HEK293 (cell line): ENCODE measurements at regions not wholly inside any gene's neighbourhood (a gene's known extent, or its start where the extent isn't known, plus 50 kb on each side); places are given as distances from the start of the nearest gene placed in this dataset.
A peak's percentile ranks its signal among the peaks of the same experiment; 100 is the strongest.

Experiments
- CTCF ChIA-PET: fragments of 350-600 bp; formaldehyde crosslinking; extraction: SDS; loops from one replicate; lab custom pipeline; 2021; ENCODE audit warnings: antibody characterized with exemption; lab: Yijun Ruan, JAX
- POLR2A ChIA-PET: fragments of 300-600 bp; formaldehyde crosslinking; extraction: SDS; loops from one replicate; lab custom pipeline; 2020; ENCODE audit warnings: antibody characterized with exemption, inconsistent platforms; lab: Yijun Ruan, JAX
- H3K27ac ChIP-seq: fragments of 200-500 bp; sonication (Bioruptor generic); 2 replicates; pipeline ENCODE4 v1.5.1; 2014; ENCODE audit warnings: low read depth, low read length, control low read depth, inconsistent platforms; ENCODE audit errors: extremely low read depth
- H3K36me3 ChIP-seq, 2 experiments: fragments of 200-500 bp in 1 of 2; sonication (Bioruptor generic) in 1 of 2; 1 replicate in 1 of 2; 2 replicates in 1 of 2; pipeline ENCODE4 v1.5.1; 2014 to 2017; ENCODE audit warnings: inconsistent platforms in 2 of 2, low read length in 2 of 2; ENCODE audit not compliant: control insufficient read depth in 2 of 2, insufficient read depth in 1 of 2
- H3K4me1 ChIP-seq: fragments of 200-500 bp; sonication (Bioruptor generic); 2 replicates; pipeline ENCODE4 v1.5.1; 2014; ENCODE audit warnings: mild to moderate bottlenecking, low read length, inconsistent platforms; ENCODE audit not compliant: control insufficient read depth, insufficient read depth
- H3K4me3 ChIP-seq: 2 replicates; pipeline ENCODE4 v1.5.1; 2011; ENCODE audit warnings: low read depth, mild to moderate bottlenecking, control low read depth, low read length, moderate library complexity
- H3K9me3 ChIP-seq: fragments of 200-500 bp; sonication (Bioruptor generic); 2 replicates; pipeline ENCODE4 v1.5.1; 2014; ENCODE audit warnings: low read depth, low read length, inconsistent platforms; ENCODE audit not compliant: control insufficient read depth, insufficient read depth
- FEZF1 ChIP-seq: fragments of 450-650 bp; formaldehyde crosslinking; IDR thresholded peaks from 2 replicates; pipeline ENCODE4 v1.5.1; 2016; ENCODE audit warnings: missing biosample characterization, missing genetic modification characterization
- HOXA7 ChIP-seq: sonication (generic); formaldehyde crosslinking; IDR thresholded peaks from 2 replicates; pipeline ENCODE4 v1.8.1; 2022; ENCODE audit warnings: missing genetic modification reagents, borderline replicate concordance
- IKZF3 ChIP-seq: fragments of 450-650 bp; IDR thresholded peaks from 2 replicates; pipeline ENCODE4 v1.5.0; 2018; ENCODE audit warnings: missing biosample characterization, mild to moderate bottlenecking, missing genetic modification characterization, moderate library complexity
- KLF10 ChIP-seq: fragments of 450-650 bp; IDR thresholded peaks from 2 replicates; pipeline ENCODE4 v1.5.1; 2018; ENCODE audit warnings: missing biosample characterization, mild to moderate bottlenecking, missing genetic modification characterization
- KLF9 ChIP-seq: fragments of 450-650 bp; formaldehyde crosslinking; IDR thresholded peaks from 2 replicates; pipeline ENCODE4 v1.5.1; 2016; ENCODE audit warnings: missing biosample characterization, missing genetic modification characterization, low read depth
- PRDM10 ChIP-seq: fragments of 450-650 bp; formaldehyde crosslinking; IDR thresholded peaks from 2 replicates; pipeline ENCODE4 v1.5.1; 2016; ENCODE audit warnings: missing biosample characterization, missing genetic modification characterization
- TCF7L2 ChIP-seq: IDR thresholded peaks from 2 replicates; pipeline ENCODE4 v1.6.1; 2011; ENCODE audit warnings: low read depth, mild to moderate bottlenecking, inconsistent platforms, low read length, moderate library complexity, borderline replicate concordance
- ZNF132 ChIP-seq: fragments of 450-650 bp; formaldehyde crosslinking; IDR thresholded peaks from 2 replicates; pipeline ENCODE4 v1.5.1; 2017; ENCODE audit warnings: missing biosample characterization, missing genetic modification characterization, borderline replicate concordance
- ZNF140 ChIP-seq: fragments of 450-650 bp; formaldehyde crosslinking; IDR thresholded peaks from 2 replicates; pipeline ENCODE4 v1.5.1; 2016; ENCODE audit warnings: missing biosample characterization, missing genetic modification characterization
- ZNF148 ChIP-seq: fragments of 450-650 bp; formaldehyde crosslinking; IDR thresholded peaks from 2 replicates; pipeline ENCODE4 v1.5.0; 2017; ENCODE audit warnings: missing biosample characterization, missing genetic modification characterization, borderline replicate concordance
- ZNF155 ChIP-seq: fragments of 450-650 bp; formaldehyde crosslinking; IDR thresholded peaks from 2 replicates; pipeline ENCODE4 v1.5.1; 2016; ENCODE audit warnings: missing biosample characterization, missing genetic modification characterization
- ZNF239 ChIP-seq: fragments of 450-650 bp; formaldehyde crosslinking; IDR thresholded peaks from 2 replicates; pipeline ENCODE4 v1.5.1; 2016; ENCODE audit warnings: missing biosample characterization, missing genetic modification characterization
- ZNF26 ChIP-seq: fragments of 450-650 bp; formaldehyde crosslinking; IDR thresholded peaks from 2 replicates; pipeline ENCODE4 v1.5.1; 2016; ENCODE audit warnings: missing biosample characterization, missing genetic modification characterization
- ZNF311 ChIP-seq: fragments of 450-650 bp; formaldehyde crosslinking; IDR thresholded peaks from 2 replicates; pipeline ENCODE4 v1.5.1; 2017; ENCODE audit warnings: missing biosample characterization, missing genetic modification characterization, borderline replicate concordance
- ZNF433 ChIP-seq: fragments of 450-650 bp; formaldehyde crosslinking; IDR thresholded peaks from 2 replicates; pipeline ENCODE4 v1.5.1; 2016; ENCODE audit warnings: missing biosample characterization, missing genetic modification characterization, low read depth
- ZNF548 ChIP-seq: fragments of 450-650 bp; formaldehyde crosslinking; IDR thresholded peaks from 2 replicates; pipeline ENCODE4 v1.5.1; 2016; ENCODE audit warnings: missing biosample characterization, missing genetic modification characterization
- ZNF549 ChIP-seq: fragments of 450-650 bp; IDR thresholded peaks from 2 replicates; pipeline ENCODE4 v1.5.1; 2018; ENCODE audit warnings: missing biosample characterization, missing genetic modification characterization, mild to moderate bottlenecking, inconsistent platforms, moderate library complexity

- Histone ChIP-seq H3K9me3 (no peaks in the 10 kb centered on the region), H3K36me3 (no peaks in the 10 kb centered on the region), H3K4me3 (no peak overlapping the region), H3K27ac (no peak overlapping the region), H3K4me1 (no peaks in the 10 kb centered on the region)
- TF ChIP-seq ZNF155 (tag by site-specific recombination) (no peak), ZNF548 (tag by site-specific recombination) (peak; percentile 55; the same call in 1 of the 2 replicates)
- ChIA-PET POLR2A (no interaction called here), CTCF (no interaction called here)
Observed at GRCh38 chr3:153097213-153097612, 64.8 kb upstream of the RAP2B start.

- Histone ChIP-seq H3K4me1 (no peaks in the 10 kb centered on the region), H3K9me3 (no peaks in the 10 kb centered on the region), H3K27ac (no peak overlapping the region), H3K36me3 (no peaks in the 10 kb centered on the region), H3K4me3 (no peak overlapping the region)
- ChIA-PET CTCF (interaction anchor here (1.0 kb wide), 2 partner anchors 13 to 61 kb away, joined by 3 to 4 read pairs; no protein-coding TSS in a partner anchor), POLR2A (no interaction called here)
- TF ChIP-seq KLF10 (tag by site-specific recombination) = no peak
- no peak for TF ChIP-seq KLF9 (tag by site-specific recombination)
- no peak for TF ChIP-seq ZNF148 (tag by site-specific recombination)
- no peak for TF ChIP-seq IKZF3 (tag by site-specific recombination)
- no peak for TF ChIP-seq ZNF549 (tag by site-specific recombination)
- TF ChIP-seq ZNF311 (tag by site-specific recombination) = no peak
- no peak for TF ChIP-seq ZNF433 (tag by site-specific recombination)
- TF ChIP-seq TCF7L2 = no peak
- TF ChIP-seq ZNF140 = no peak
- TF ChIP-seq PRDM10 = no peak
- no peak for TF ChIP-seq ZNF239 (tag by site-specific recombination)
- no peak for TF ChIP-seq ZNF26 (tag by site-specific recombination)
- no peak for TF ChIP-seq ZNF548 (tag by site-specific recombination)
Observed at GRCh38 chr3:153099131-153099530, 62.9 kb upstream of the RAP2B start.

- ChIA-PET POLR2A (no interaction called here), CTCF (interaction anchor here (0.6 kb wide), 1 partner anchor 683 kb away, joined by 3 read pairs; no protein-coding TSS in a partner anchor)
- H3K27ac ChIP-seq = no peak overlapping the region
- no peaks in the 10 kb centered on the region for H3K9me3 ChIP-seq
- no peaks in the 10 kb centered on the region for H3K36me3 ChIP-seq
- H3K4me1 ChIP-seq = no peaks in the 10 kb centered on the region
- H3K4me3 ChIP-seq = no peak overlapping the region
- TF ChIP-seq HOXA7 = no peak
- no peak for TF ChIP-seq ZNF132 (tag by site-specific recombination)
- no peak for TF ChIP-seq FEZF1 (tag by site-specific recombination)
Observed at GRCh38 chr3:153103406-153103945, 58.5 kb upstream of the RAP2B start.
